Effector CD8-positive, alpha-beta T cell (primary cell): ENCODE measurements at regions not wholly inside any gene's neighbourhood (a gene's known extent, or its start where the extent isn't known, plus 50 kb on each side); places are given as distances from the start of the nearest gene placed in this dataset.

Experiments
- DNase-seq: peaks from one replicate; lab custom pipeline; 2025; lab: John Stamatoyannopoulos, UW

DNA sequence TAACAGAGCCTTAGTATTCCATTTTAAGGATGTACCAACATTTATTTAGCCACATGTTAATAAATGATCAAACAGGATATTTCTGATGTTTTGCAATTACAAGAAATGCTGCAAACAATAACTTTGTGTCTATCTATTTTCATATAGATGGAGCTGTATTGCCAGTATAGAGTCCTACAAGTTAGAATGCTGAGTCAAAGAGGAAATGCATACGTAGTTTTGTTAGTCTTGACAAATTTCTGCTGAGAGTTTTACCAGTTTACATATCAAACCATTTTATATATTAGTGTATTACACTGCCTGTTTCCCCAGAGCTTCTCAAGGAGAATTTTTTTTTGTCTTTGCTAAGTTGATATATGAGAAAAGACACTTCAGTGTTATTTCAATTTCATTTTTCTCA lies 541.7 kb downstream of the SLC16A7 start:
- no peak for DNase-seq

DNA sequence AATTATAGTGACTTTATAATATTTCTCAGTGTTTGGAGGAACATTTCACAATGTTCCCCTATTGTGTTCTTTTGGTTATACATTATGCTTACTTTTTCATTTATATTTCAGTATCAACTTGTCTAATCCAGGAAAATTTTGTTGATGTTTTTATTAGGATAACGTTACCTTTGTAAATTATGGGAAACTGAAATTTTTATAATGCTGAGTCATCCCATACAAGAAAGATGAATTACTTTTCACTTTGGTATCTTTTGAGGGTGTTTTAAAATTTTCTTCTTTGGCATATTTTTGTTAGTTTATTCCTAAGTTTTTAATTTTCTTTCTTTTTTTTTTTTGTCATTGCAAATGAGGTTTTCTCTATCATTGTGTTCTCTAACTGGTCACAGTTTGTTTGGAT lies 542.7 kb downstream of the SLC16A7 start:
- DNase-seq: no peak

DNA sequence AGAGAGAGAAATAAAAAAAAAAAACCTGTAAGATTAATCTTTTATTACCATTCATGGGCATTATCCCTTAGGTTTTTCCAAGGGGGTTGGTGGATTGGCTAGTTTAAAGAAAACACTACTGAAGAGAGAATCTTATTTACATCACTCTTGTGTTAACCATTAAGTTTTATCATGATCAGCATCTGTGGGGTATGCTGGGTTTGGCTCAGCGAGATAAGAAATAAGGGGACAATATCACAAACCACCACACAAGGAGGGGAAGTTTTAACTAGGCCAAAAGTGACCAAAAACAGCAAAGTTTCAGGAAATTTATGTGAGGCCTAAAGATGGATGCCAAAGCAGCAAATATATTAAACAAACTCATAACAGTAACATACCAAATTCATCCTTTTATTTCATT lies 548.6 kb downstream of the SLC16A7 start:
- no peak for DNase-seq

GRCh38 chr12:60148109-60148508 lies 552.3 kb downstream of the SLC16A7 start:
- no peak for DNase-seq

DNA sequence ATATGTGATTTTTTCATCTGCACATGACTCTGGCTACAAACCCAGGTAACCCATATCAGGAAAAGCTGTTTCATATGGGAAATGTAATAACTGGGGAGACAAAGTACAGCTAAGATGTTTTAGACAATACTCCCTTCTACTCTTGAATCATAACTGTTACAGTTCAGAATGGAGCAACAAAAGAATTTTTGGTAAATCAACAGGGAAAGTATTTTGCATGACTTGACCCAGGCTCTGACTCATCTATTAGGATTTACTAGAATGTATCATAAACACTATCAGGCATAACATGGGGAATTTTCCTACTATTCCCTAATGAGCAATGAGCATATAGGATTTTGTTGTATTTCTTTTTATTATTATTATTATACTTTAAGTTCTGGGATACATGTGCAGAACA lies 553.0 kb downstream of the SLC16A7 start:
- DNase-seq: no peak

DNA sequence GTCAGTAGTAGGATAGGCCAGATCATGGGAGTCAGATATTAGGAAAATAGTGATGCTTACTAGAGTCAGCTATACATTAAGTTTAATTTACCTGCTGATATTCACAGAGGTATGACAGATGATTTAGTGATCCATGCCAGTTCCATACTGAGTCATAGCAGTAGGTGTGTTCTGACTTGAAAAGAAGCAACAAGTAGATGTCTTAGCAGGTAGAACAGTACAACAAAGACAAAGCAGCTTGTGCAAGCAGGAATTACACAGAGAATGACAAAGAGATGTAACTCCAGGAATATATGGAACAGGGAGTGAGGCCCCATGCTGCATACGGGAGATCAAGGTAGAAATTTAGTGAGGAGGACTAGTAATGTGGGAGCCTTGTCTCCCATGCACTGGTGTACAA lies 556.9 kb downstream of the SLC16A7 start:
- DNase-seq: no peak

GRCh38 chr12:60159761-60160160 lies 563.9 kb downstream of the SLC16A7 start:
- DNase-seq: no peak

DNA sequence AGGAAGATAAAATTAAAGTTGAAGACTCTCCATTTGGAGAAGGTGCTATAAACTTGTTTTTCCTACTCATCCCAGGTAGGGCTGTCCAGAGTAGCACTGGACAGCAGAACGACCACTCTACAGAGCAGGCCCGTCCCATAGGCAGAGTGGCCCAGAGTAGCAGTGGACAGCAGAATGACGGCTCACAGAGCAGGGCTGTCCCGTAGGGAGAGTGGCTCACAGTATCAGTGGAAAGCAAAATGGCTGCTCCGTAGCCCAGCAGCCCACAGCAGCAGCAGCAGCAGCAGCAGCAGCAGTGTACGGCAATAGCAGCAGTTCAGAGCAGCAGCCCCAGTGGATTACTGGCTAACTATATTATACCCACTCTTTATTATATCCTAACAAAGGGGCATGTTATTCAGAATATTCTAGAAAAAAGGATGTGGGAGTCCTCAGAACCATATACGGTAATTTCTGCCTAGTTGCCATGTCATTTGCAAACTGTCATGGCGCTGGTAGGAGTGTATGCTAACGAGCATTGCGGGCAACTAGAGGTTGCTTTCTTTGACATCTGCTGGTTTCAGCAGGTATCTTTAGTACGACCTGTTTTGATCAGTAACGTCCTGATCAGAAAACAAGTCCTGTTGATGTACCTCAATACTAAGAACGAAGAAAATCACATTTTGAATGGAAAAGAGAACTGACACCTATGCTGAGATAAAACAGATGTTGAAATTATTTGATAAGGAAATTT lies 567.3 kb downstream of the SLC16A7 start:
- no peak for DNase-seq

GRCh38 chr12:60165781-60166180 lies 570.0 kb downstream of the SLC16A7 start:
- no peak for DNase-seq

- DNase-seq: no peak
Measured at GRCh38 chr12:60168441-60168840, 572.6 kb downstream of the SLC16A7 start.

DNA sequence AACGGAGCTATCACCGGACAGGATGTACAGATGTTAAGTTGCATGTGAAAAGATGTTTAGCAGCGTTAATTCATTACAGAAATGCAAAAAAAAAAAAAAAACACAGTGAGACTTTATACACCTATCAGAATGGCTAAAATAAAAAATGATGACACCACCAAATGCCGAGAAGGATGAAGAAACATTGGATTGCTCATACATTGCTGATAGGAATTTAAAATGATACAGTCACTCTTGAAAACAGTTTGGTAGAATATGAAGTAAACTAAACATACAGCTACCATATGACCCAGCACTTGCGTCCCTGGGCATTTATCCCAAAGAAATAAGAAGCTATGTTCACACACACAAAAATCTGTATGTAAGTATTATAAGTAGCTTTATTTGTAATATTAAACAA lies 574.1 kb downstream of the SLC16A7 start:
- no peak for DNase-seq

- DNase-seq: no peak
Measured at GRCh38 chr12:60172266-60173211, 576.7 kb downstream of the SLC16A7 start.

GRCh38 chr12:60173224-60174170 lies 577.7 kb downstream of the SLC16A7 start:
- DNase-seq: no peak

GRCh38 chr12:60174476-60174875 lies 578.6 kb downstream of the SLC16A7 start:
- DNase-seq: no peak

GRCh38 chr12:60174941-60175340 lies 579.1 kb downstream of the SLC16A7 start:
- no peak for DNase-seq

DNA sequence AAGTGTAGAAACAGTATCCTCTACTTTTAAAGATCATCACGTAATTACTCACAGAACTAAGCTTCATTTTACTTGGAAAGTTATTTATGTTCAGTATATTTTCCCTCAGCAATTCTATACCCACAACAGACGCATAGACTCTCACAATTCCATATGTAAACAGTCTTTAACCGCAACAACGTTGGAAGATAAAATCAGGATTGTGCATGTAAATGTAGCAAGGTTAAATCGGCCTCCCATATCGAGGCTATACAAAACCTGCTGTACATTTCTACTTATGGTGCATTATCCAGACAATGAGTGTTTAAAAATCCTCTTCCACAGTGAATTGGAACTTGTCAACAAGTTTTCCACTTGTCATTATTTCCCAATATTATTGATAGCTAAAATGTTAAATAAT lies 581.1 kb downstream of the SLC16A7 start:
- no peak for DNase-seq

DNA sequence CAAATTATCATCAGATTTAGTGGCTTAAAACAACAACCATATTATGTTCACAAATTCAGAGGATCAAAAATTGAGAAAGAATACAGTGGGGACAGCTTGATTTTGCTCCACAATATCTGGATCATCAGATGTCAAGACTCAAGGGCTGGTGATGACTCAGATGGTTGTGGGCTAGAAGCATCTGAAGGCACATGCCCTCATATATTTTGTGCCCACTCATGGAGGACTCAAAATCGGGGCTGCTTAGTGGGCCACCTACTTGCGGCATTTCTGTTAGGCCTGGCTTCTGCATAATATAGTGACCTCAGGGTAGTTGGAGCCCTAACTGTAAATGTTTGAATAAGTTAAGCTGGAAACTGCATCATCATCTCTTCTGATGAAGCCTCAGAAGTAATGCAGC lies 584.5 kb downstream of the SLC16A7 start:
- DNase-seq: no peak

DNA sequence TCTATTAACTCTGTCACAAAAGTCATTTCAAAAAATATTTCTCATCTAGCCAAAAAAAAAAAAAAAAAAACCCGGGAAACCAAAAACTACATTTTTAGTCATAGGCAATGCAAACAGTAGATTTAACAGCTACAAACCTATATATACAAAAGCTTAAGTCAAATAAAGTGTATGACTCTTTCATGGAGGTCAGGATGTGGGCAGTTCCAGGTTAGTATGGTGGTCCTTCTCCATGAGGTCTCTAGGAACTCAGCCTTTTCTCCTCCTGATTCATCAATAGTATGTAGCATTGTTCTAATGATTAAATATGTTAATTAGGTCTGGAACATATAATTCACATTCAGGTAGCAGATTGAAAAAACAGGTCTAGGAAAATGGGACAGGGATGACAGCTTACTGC lies 586.5 kb downstream of the SLC16A7 start:
- no peak for DNase-seq

DNA sequence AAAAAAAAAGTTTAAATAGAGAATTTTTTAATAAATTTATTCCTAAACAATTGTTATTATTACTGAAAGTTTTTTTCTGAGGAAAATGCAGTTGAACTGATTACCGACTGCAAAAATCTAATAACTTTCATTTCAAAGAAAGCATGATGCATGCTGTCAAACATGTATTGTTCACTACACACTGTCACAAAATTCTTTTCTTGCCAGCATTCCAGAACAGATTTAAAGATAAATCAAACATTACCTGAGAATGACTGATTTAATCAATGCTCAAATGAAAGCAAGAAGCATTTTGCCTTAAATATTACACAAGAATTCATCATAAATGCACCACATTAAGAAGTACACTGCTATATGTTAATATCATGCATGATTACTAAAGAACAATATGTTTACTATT lies 588.3 kb downstream of the SLC16A7 start:
- DNase-seq: no peak

DNA sequence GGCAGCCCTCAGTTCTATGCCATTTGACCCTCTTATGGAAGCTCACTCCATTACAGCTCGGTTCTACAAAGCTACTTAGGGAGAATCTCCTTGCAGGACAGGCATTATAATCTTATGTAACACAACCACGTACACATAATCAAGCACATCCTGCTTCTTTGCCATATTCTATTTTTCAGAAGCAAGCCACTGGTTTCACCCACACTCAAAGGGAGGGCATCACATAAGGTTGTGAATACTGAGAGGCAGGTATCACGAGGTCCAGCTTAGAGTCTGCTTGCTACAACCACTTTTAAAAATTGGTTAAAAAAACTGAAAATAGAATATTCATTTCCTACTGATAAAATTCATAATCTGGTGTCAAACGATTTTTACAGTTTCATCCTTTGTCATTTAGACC lies 589.2 kb downstream of the SLC16A7 start:
- DNase-seq: no peak

GRCh38 chr12:60191271-60191670 lies 595.4 kb downstream of the SLC16A7 start:
- DNase-seq: no peak
